Hepatocyte (in vitro differentiated cells): ENCODE measurements at regions not wholly inside any gene's neighbourhood (a gene's known extent, or its start where the extent isn't known, plus 50 kb on each side); places are given as distances from the start of the nearest gene placed in this dataset.

Experiments used
- DNase-seq: peaks from one replicate; pipeline ENCODE4 v3.0.0-alpha.2; 2016; ENCODE audit warnings: low spot score
- H2AFZ ChIP-seq: fragments of 200-600 bp; sonication (generic); 2 replicates; pipeline ENCODE4 v1.6.0; 2016; ENCODE audit warnings: antibody characterized with exemption, mild to moderate bottlenecking
- H3K27ac ChIP-seq: fragments of 200-600 bp; sonication (generic); 2 replicates; pipeline ENCODE4 v1.5.1; 2016; ENCODE audit warnings: mild to moderate bottlenecking
- H3K27me3 ChIP-seq: fragments of 200-600 bp; sonication (generic); 2 replicates; pipeline ENCODE4 v1.6.1; 2016
- H3K36me3 ChIP-seq: fragments of 200-600 bp; sonication (generic); replicated peaks from 2 replicates; pipeline ENCODE4 v1.5.1; 2016; ENCODE audit warnings: low read depth; ENCODE audit not compliant: insufficient read depth
- H3K4me1 ChIP-seq: fragments of 200-600 bp; sonication (generic); 2 replicates; pipeline ENCODE4 v1.5.1; 2016; ENCODE audit warnings: mild to moderate bottlenecking, moderate library complexity; ENCODE audit not compliant: insufficient read depth
- H3K4me2 ChIP-seq: fragments of 200-600 bp; sonication (generic); 2 replicates; pipeline ENCODE4 v1.6.0; 2016
- H3K4me3 ChIP-seq: fragments of 200-600 bp; sonication (generic); 2 replicates; pipeline ENCODE4 v1.5.1; 2016; ENCODE audit warnings: mild to moderate bottlenecking
- H3K79me2 ChIP-seq: fragments of 200-600 bp; sonication (generic); 2 replicates; pipeline ENCODE4 v1.6.0; 2017; ENCODE audit warnings: mild to moderate bottlenecking
- H3K9me2 ChIP-seq: fragments of 200-600 bp; sonication (generic); replicated peaks from 2 replicates; pipeline ENCODE4 v1.6.0; 2017; ENCODE audit warnings: mild to moderate bottlenecking; ENCODE audit not compliant: insufficient read depth
- H3K9me3 ChIP-seq: fragments of 200-600 bp; sonication (generic); 2 replicates; pipeline ENCODE4 v1.5.1; 2016; ENCODE audit warnings: low read depth, mild to moderate bottlenecking
- H4K20me1 ChIP-seq: fragments of 200-600 bp; sonication (generic); 2 replicates; pipeline ENCODE4 v1.6.0; 2016; ENCODE audit warnings: mild to moderate bottlenecking; ENCODE audit not compliant: insufficient read depth, poor library complexity, severe bottlenecking
- EZH2 ChIP-seq: fragments of 200-600 bp; sonication (generic); IDR thresholded peaks from 2 replicates; pipeline ENCODE4 v1.6.1; 2016; ENCODE audit warnings: antibody characterized with exemption, mild to moderate bottlenecking, borderline replicate concordance
- EZH2phosphoT487 ChIP-seq: fragments of 200-600 bp; sonication (generic); IDR thresholded peaks from one replicate; pipeline ENCODE4 v1.6.1; 2018; ENCODE audit warnings: antibody characterized with exemption, mild to moderate bottlenecking, low read depth, moderate library complexity; ENCODE audit not compliant: unreplicated experiment, severe bottlenecking
- WGBS: methylation state at CpG from one replicate; pipeline ENCODE4 v1.1.6; 2016; ENCODE audit warnings: low lambda C conversion rate; ENCODE audit errors: missing lambda C conversion rate; 5-methylcytosine and 5-hydroxymethylcytosine counted together
- TF ChIP-seq, protein P1 (sequence below): fragments of 200-600 bp; sonication (generic); IDR thresholded peaks from 2 replicates; pipeline ENCODE4 v1.5.1; 2016; ENCODE audit warnings: antibody characterized with exemption, mild to moderate bottlenecking; ENCODE audit not compliant: poor library complexity

GRCh38 chr2:146173934-146174333, 1654.0 kb upstream of the ZEB2 start:
- Histone ChIP-seq H3K4me3 (no peak overlapping the region), H3K79me2 (no peaks in the 10 kb centered on the region), H3K27me3 (no peaks in the 10 kb centered on the region), H3K36me3 (no peaks in the 10 kb centered on the region), H3K4me1 (no peaks in the 10 kb centered on the region), H3K4me2 (no peak overlapping the region), H2AFZ (no peak overlapping the region), H3K9me3 (no peaks in the 10 kb centered on the region), H3K9me2 (no peaks in the 10 kb centered on the region), H4K20me1 (no peaks in the 10 kb centered on the region), H3K27ac (no peak overlapping the region)
- no peak for DNase-seq
- TF ChIP-seq EZH2 (no peak), EZH2phosphoT487 (no peak)
- TF ChIP-seq, protein P1, sequence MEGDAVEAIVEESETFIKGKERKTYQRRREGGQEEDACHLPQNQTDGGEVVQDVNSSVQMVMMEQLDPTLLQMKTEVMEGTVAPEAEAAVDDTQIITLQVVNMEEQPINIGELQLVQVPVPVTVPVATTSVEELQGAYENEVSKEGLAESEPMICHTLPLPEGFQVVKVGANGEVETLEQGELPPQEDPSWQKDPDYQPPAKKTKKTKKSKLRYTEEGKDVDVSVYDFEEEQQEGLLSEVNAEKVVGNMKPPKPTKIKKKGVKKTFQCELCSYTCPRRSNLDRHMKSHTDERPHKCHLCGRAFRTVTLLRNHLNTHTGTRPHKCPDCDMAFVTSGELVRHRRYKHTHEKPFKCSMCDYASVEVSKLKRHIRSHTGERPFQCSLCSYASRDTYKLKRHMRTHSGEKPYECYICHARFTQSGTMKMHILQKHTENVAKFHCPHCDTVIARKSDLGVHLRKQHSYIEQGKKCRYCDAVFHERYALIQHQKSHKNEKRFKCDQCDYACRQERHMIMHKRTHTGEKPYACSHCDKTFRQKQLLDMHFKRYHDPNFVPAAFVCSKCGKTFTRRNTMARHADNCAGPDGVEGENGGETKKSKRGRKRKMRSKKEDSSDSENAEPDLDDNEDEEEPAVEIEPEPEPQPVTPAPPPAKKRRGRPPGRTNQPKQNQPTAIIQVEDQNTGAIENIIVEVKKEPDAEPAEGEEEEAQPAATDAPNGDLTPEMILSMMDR, result no peak
- 88% methylated on average over 2 of the region's 2 CpGs for WGBS

DNA sequence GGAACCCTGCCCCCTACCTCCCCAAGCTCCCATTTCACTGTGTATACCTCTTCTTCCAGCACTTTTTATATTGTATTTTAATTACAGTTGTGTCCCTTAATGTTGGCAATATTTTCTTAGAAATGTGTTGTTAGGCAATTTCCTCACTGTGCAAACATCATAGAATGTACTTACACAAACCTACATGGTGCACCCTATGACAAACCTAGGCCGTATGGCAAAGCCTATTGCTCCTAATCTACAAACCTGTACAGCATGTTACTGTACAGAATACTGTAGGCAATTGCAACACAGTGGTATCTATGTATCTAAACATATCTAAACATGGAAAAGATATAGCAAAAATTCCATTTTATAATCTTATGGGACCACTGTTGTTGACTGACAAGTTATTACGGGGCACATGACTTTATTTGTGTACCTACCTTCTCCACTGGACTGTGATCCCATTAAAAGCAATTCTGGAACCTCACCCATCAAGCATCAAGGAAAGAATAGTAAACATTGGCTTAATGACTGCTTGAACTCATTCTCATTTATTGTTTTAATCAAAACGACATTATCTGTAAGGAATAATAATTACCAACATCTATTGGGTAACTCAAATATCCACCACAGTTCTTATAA, 1641.5 kb upstream of the ZEB2 start:
- no peaks in the 10 kb centered on the region for H3K79me2 ChIP-seq
- H3K27me3 ChIP-seq, result no peaks in the 10 kb centered on the region
- no peaks in the 10 kb centered on the region for H3K4me1 ChIP-seq
- H4K20me1 ChIP-seq, result no peaks in the 10 kb centered on the region
- no peak overlapping the region for H2AFZ ChIP-seq
- H3K4me3 ChIP-seq, result no peak overlapping the region
- H3K9me2 ChIP-seq, result no peaks in the 10 kb centered on the region
- H3K9me3 ChIP-seq, result no peaks in the 10 kb centered on the region
- TF ChIP-seq, protein P1, result no peak
- TF ChIP-seq EZH2phosphoT487 (no peak), EZH2 (no peak)
- DNase-seq, result no peak
- H3K27ac ChIP-seq, result no peak overlapping the region
- H3K4me2 ChIP-seq, result no peak overlapping the region
- 48% methylated on average over 3 of the region's 3 CpGs for WGBS
- no peaks in the 10 kb centered on the region for H3K36me3 ChIP-seq

DNA sequence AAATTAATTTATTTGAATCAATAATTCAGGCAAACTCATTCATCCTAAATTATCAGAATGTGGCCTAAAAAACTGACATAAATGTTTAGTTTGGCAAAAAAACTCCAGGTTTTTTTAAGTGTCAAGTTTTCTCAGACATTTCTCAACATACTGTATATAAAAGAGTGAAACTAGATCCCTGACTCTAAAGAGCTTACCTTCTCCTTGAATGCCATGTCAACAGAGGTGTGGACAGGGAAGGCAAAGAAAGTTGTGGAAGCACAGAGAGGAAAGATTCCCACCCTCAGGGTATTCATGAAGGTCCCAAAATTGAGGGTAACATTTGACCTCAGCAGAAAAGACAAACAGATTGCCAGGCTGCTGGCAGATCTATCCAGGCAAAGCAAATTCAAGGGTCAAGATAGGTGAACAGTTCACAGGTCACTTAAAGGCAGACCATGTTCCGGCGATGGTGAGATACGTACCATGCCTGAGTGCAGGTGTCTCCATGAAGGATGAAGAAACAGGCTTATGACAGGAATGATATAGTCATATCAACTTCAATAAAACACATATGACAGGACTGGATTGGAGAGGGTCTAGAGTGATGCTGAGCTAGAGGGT, 1638.3 kb upstream of the ZEB2 start:
- no peaks in the 10 kb centered on the region for H3K27me3 ChIP-seq
- H3K79me2 ChIP-seq, result no peaks in the 10 kb centered on the region
- no peaks in the 10 kb centered on the region for H3K9me3 ChIP-seq
- no peaks in the 10 kb centered on the region for H3K4me1 ChIP-seq
- H2AFZ ChIP-seq, result no peak overlapping the region
- DNase-seq, result no peak
- no peak overlapping the region for H3K4me2 ChIP-seq
- no peak overlapping the region for H3K4me3 ChIP-seq
- no peak overlapping the region for H3K27ac ChIP-seq
- 80% methylated on average over 3 of the region's 3 CpGs for WGBS
- H4K20me1 ChIP-seq, result no peaks in the 10 kb centered on the region
- no peaks in the 10 kb centered on the region for H3K36me3 ChIP-seq
- TF ChIP-seq EZH2 (no peak), EZH2phosphoT487 (no peak)
- TF ChIP-seq, protein P1, result no peak
- H3K9me2 ChIP-seq, result no peaks in the 10 kb centered on the region
